ENCODE measurements at regions not wholly inside any gene's neighbourhood (a gene's known extent, or its start where the extent isn't known, plus 50 kb on each side); places are given as distances from the start of the nearest gene placed in this dataset.
"Not testable (repeated sequence)": the region's sequence is repeated elsewhere in the genome, so short reads cannot be mapped to it uniquely, and the experiment has no call there.

- H3K27ac ChIP-seq; H3K9ac ChIP-seq (ENCODE audit: insufficient read length); H3K9me3 ChIP-seq (ENCODE audit: low read depth, low read length); H3K4me3 ChIP-seq; H3K36me3 ChIP-seq (ENCODE audit: insufficient read depth, low read length); DNase-seq (ENCODE audit: low read depth, low spot score): not testable (repeated sequence)
These were observed 4395.7 kb upstream of the TPTE start for GRCh38 chr21:6125549-6126240.

DNA sequence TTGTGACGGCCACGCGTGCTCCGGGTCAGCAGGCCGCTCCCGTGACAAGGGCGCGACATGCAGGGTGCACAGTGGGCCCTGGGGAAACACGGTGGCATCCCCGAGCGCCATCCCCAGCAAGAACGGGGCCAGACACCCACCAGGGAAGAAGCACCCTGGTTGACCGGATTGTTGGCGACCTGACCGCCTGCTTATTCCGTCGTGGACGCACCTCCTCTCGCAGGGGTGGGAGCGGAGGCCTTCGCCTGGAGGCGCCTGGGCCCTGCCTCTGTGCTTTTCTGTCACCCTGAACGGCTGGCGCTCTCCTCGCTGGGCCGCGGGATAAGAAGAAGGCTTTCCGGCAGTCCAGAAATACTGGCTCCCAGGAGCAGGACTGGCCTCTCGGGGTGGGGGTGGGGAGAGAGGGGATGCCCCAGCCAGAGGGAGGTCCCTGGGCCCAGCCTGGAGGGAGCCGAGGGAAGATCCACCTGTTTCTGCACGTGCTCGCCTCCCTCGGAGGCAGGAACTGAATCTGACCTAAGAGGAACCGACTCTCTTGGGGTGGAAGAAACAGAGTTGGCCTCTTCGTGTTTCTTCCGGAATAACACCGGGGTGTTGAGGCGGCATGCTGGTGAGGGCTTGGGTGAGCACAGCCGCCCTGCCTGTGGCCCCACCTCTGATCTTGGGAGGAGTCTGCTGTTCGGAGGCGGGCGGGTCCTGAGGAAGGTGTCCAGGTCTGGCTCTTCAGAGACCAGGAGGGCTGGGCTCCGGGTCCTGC lies 4394.2 kb upstream of the TPTE start:
- not testable (repeated sequence) for H3K4me3 ChIP-seq; H3K9ac ChIP-seq (ENCODE audit: insufficient read length); H3K36me3 ChIP-seq (ENCODE audit: insufficient read depth, low read length); H3K9me3 ChIP-seq (ENCODE audit: low read depth, low read length); H3K27ac ChIP-seq; DNase-seq (ENCODE audit: low read depth, low spot score)

DNA sequence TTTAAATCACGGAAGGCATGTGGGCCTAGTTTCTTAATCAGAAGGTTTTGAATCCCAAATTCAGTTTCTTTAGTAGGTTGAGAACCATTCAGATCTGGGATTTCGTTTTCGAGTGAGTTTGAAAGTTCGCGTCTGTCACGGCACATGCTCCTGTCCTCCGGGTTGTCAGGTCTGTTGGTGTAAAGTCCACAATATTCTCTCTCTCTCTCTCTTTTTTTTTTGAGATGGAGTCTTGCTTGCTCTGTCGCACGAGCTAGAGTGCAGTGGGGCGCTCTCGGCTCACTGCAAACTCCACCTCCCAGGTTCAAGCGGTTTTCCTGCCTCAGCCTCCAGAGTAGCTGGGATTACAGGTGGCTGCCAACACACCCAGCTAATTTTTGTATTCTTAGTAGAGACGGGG lies 4390.6 kb upstream of the TPTE start:
- H3K9ac ChIP-seq (ENCODE audit: insufficient read length); H3K27ac ChIP-seq; H3K36me3 ChIP-seq (ENCODE audit: insufficient read depth, low read length); DNase-seq (ENCODE audit: low read depth, low spot score); H3K9me3 ChIP-seq (ENCODE audit: low read depth, low read length); H3K4me3 ChIP-seq: not testable (repeated sequence)

DNA sequence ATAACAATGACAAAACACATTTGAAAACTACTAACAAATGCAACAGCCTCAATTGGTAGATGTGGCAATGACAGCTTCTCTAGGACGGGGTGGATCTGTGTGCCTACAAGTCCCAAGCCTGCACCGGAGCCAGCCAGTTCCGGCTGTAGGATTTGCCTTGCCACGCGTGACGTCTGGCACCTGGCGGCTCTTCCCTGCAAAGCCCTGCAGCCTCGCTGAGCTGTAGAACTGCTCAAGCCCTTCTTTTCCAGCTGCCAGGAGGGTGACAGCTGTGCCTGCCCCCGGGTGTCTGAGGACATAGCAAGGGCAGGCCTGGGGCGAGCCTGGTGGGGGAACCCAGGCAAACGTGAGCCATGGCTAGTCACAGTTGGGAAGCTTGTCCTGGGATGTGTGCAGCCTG lies 4388.0 kb upstream of the TPTE start:
- not testable (repeated sequence) for DNase-seq (ENCODE audit: low read depth, low spot score); H3K36me3 ChIP-seq (ENCODE audit: insufficient read depth, low read length); H3K27ac ChIP-seq; H3K9ac ChIP-seq (ENCODE audit: insufficient read length); H3K9me3 ChIP-seq (ENCODE audit: low read depth, low read length); H3K4me3 ChIP-seq

DNA sequence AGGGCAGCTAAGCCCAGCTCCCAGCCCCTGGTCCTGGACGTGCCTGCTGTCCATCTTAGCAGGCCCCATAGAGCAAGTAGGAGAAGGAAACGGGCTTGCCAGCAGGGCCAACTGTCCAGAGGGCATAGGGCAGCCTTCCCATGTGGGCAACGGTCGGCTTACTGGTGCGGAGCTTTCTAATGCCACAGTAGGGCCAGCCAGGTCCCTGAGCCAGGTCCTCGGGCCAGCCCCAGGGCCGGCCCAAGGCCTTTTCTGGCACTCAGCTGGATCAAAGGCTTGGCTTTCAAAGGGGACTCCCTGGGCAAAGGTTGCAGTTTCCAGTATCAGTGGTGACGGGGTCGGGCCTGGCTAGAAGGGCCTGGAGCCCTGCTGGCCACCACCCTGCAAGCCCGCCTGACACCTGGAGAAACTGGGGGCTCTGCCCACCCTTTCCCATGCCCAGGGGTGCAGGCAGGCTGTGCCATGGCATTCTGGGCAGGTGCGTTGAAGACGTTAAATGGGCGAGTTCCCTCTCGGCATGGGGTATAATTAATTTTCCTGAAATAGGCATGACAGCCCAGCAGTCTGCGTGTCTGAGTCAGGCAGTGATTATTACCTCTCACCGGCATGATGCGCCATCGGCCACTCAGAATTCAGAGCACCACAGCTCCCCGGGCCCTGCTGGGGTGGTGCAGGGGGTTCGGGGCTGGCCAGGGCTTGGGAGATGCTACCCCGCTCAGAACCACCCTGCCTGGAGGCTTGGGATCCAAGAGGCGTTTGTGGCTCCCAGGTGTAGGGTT lies 4387.3 kb upstream of the TPTE start:
- H3K27ac ChIP-seq; H3K36me3 ChIP-seq (ENCODE audit: insufficient read depth, low read length); H3K9me3 ChIP-seq (ENCODE audit: low read depth, low read length); H3K4me3 ChIP-seq; H3K9ac ChIP-seq (ENCODE audit: insufficient read length); DNase-seq (ENCODE audit: low read depth, low spot score): not testable (repeated sequence)

DNA sequence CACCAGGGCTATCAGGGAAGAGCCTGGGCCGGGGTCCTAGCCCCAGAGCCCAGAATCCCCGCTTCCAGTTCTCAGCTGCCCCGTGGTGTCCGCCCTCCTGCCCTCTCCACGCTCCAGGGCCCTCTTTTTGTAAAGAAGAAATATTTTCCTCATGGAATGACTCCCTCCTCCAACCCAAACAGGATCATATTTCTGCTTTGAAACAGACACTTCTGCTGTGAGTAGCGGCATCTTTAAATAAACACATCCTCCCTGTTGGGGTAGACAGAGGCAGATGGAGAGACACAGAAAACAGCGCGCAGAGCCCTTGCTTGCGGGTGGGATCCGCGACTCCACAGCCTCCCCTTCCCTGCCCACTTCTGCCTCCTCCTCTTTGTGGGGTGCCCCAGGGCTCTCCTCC lies 4384.7 kb upstream of the TPTE start:
- not testable (repeated sequence) for H3K36me3 ChIP-seq (ENCODE audit: insufficient read depth, low read length); H3K4me3 ChIP-seq; DNase-seq (ENCODE audit: low read depth, low spot score); H3K27ac ChIP-seq; H3K9me3 ChIP-seq (ENCODE audit: low read depth, low read length); H3K9ac ChIP-seq (ENCODE audit: insufficient read length)

DNA sequence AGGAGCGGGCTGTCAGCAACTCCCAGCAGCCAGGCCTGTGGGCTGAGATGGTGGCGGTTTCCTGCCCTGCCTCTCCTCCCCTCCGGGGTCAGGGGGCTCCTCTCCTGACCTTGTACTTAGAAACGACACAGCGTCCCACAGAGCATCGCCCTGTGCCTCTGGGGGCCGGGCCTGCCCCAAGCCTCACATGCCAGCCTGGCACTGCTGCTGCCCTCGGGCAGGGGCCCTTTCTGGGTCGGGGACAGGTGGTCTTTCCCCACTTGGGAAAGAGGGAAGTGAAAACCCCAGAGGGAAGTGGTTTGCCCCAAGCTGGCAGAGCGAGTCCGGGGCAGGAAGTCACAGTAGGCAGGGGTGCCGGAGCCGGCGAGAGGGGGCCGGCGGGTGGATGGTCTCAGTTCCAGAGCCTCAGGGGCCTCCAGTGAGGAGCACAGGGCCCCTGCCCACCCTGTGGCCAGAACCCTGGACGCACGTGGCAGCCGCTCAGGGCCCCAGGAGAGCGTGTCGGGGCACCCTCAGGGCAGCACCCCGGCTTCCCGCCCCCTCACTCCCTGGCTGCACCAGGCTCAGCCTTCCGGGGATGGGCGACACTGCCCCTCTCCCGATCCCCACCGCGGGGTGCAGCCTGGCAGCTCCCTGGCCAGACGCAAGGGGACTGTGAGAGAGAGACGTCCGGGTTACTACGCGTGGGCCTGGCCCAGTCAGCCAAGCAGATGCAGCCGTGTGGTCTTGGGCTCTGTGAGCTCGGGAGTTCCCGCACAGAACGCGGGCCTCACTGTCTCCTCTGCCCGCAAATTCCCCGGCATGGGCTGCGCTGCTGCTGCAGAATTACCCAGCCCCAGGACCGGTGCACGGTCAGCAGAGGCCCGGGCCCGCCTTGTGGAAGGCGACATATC lies 4382.9 kb upstream of the TPTE start:
- H3K9me3 ChIP-seq (ENCODE audit: low read depth, low read length); H3K27ac ChIP-seq; H3K4me3 ChIP-seq; H3K9ac ChIP-seq (ENCODE audit: insufficient read length); H3K36me3 ChIP-seq (ENCODE audit: insufficient read depth, low read length); DNase-seq (ENCODE audit: low read depth, low spot score): not testable (repeated sequence)

GRCh38 chr21:6139331-6139730 lies 4382.1 kb upstream of the TPTE start:
- not testable (repeated sequence) for H3K27ac ChIP-seq; H3K9me3 ChIP-seq (ENCODE audit: low read depth, low read length); H3K9ac ChIP-seq (ENCODE audit: insufficient read length); DNase-seq (ENCODE audit: low read depth, low spot score); H3K36me3 ChIP-seq (ENCODE audit: insufficient read depth, low read length); H3K4me3 ChIP-seq

DNA sequence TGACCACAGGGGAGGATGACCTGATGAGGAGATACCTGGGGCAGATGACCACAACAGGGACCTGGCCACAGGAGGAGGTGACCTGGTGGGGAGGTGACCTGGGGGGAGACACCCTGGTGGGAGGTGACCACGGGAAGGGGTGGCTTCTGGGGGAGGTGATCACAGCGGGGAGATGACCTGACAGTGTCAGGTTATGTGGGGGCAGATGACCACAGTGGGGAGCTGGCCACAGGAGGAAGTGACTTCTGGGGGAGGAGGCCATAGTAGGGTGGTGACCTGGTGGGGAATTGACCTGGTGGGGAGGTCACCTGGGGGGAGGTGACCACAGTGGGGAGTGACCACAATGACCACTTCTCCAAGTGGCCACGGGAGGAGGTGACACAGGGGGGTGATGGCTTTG lies 4381.5 kb upstream of the TPTE start:
- not testable (repeated sequence) for H3K4me3 ChIP-seq; DNase-seq (ENCODE audit: low read depth, low spot score); H3K36me3 ChIP-seq (ENCODE audit: insufficient read depth, low read length); H3K9me3 ChIP-seq (ENCODE audit: low read depth, low read length); H3K27ac ChIP-seq; H3K9ac ChIP-seq (ENCODE audit: insufficient read length)

DNA sequence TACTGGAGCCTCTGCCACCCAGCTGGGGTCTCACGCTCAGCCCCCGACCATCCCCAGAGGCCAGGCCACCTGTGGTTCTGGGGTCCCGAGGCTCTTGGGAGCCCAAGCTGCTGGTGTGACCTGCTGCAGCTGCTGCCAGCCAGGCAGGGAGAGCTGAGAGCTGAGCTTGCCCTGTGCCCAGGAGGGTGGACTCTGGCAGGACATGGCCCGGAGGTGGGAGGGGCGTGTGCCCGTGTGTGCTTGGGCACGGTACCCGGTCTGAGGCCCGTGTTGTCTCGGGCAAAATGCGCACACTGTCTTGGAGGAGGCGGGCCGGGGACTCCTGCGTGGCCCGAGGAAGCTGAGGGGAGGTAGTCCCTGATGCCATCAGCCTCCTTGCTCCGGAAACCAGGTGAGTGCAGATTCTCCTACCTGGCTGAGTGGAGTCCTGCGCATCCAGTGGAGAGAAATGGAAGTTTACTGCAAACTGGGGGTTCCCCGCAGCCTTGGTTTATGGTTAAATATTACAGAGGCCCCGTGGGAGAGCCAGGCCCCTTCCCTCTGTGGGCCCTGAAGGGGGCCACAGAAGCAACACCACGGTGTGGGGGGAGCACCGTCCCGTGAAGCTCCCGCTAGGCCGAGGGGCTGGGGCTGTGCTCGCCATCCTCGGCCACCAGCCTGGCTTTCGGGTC lies 4380.8 kb upstream of the TPTE start:
- not testable (repeated sequence) for H3K36me3 ChIP-seq (ENCODE audit: insufficient read depth, low read length); H3K9ac ChIP-seq (ENCODE audit: insufficient read length); H3K9me3 ChIP-seq (ENCODE audit: low read depth, low read length); DNase-seq (ENCODE audit: low read depth, low spot score); H3K27ac ChIP-seq; H3K4me3 ChIP-seq

DNA sequence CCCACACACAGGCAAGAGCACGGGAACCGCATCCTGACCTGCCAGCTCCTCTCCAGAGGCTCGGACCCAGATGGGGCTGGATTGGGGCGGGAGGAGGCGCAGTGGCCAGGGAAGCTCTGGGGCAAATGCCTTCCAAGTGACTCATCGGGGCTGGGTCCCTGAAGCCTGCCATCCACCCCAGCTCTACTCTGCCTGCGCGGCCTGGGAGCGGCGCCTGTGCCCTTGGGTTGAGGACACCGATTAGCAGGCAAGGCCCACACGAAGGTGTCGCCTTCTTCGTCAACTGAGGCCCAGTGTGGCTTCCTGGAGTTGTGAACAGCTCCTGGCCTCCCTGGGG lies 4380.3 kb upstream of the TPTE start:
- H3K9me3 ChIP-seq (ENCODE audit: low read depth, low read length); H3K9ac ChIP-seq (ENCODE audit: insufficient read length); H3K4me3 ChIP-seq; H3K27ac ChIP-seq; H3K36me3 ChIP-seq (ENCODE audit: insufficient read depth, low read length); DNase-seq (ENCODE audit: low read depth, low spot score): not testable (repeated sequence)

GRCh38 chr21:6153154-6153553 lies 4368.2 kb upstream of the TPTE start:
- H3K4me3 ChIP-seq; H3K9me3 ChIP-seq (ENCODE audit: low read depth, low read length); H3K36me3 ChIP-seq (ENCODE audit: insufficient read depth, low read length); H3K27ac ChIP-seq; DNase-seq (ENCODE audit: low read depth, low spot score); H3K9ac ChIP-seq (ENCODE audit: insufficient read length): not testable (repeated sequence)

GRCh38 chr21:6154524-6155320 lies 4366.7 kb upstream of the TPTE start:
- H3K27ac ChIP-seq; DNase-seq (ENCODE audit: low read depth, low spot score); H3K9ac ChIP-seq (ENCODE audit: insufficient read length); H3K9me3 ChIP-seq (ENCODE audit: low read depth, low read length); H3K36me3 ChIP-seq (ENCODE audit: insufficient read depth, low read length); H3K4me3 ChIP-seq: not testable (repeated sequence)

Measured in SK-N-MC (cell line).